ENCODE measurements at regions not wholly inside any gene's neighbourhood (a gene's known extent, or its start where the extent isn't known, plus 50 kb on each side); places are given as distances from the start of the nearest gene placed in this dataset.

- H3K36me3 ChIP-seq (ENCODE audit: insufficient read depth, low read length): no peaks in the 10 kb centered on the region
- FAIRE-seq: no peak
- no peaks in the 10 kb centered on the region for H3K27me3 ChIP-seq (ENCODE audit: insufficient read depth, low read length)
- no peaks in the 10 kb centered on the region for H3K36me3 Mint-ChIP-seq (ENCODE audit: low read depth, unreplicated experiment)
- H3K4me1 ChIP-seq (ENCODE audit: insufficient read depth, low read length): no peaks in the 10 kb centered on the region
- H3K4me2 ChIP-seq (ENCODE audit: low read length): no peak overlapping the region
- H3K4me3 ChIP-seq (ENCODE audit: insufficient read depth, low read depth, low read length): no peak overlapping the region
- H3K4me3 Mint-ChIP-seq (ENCODE audit: unreplicated experiment): no peak overlapping the region
- no peaks in the 10 kb centered on the region for H3K4me1 Mint-ChIP-seq (ENCODE audit: low read depth, unreplicated experiment)
- H3K79me2 ChIP-seq (ENCODE audit: insufficient read depth, low read length): no peaks in the 10 kb centered on the region
- H3K27ac ChIP-seq (ENCODE audit: low read depth, low read length): no peak overlapping the region
- no peaks in the 10 kb centered on the region for H3K9me3 Mint-ChIP-seq (ENCODE audit: unreplicated experiment)
- TF ChIP-seq EZH2 (IDR thresholded peaks at IDR 0.05; ENCODE audit: insufficient read depth, low read length): no peak
- no peak for TF ChIP-seq CTCF (IDR thresholded peaks at IDR 0.05; ENCODE audit: insufficient read depth, low read depth, low read length)
- H3K9ac ChIP-seq (ENCODE audit: low read length): no peak overlapping the region
- DNase-seq (ENCODE audit: low read depth): no peak
- no peak overlapping the region for H2AFZ ChIP-seq (ENCODE audit: low read depth, low read length)
- H4K20me1 ChIP-seq (ENCODE audit: insufficient read depth, low read length): no peaks in the 10 kb centered on the region
- no peaks in the 10 kb centered on the region for H3K9me3 ChIP-seq (ENCODE audit: insufficient read depth, low read depth, low read length)
- H3K27me3 Mint-ChIP-seq (ENCODE audit: low read depth, unreplicated experiment): peaks cover 2% of the 10 kb centered on the region
- no peak overlapping the region for H3K27ac Mint-ChIP-seq (ENCODE audit: unreplicated experiment)
These were observed 55.4 kb downstream of the ZCCHC12 start for GRCh38 chrX:118878977-118879376.

GRCh38 chrX:118879586-118879985 is 56.0 kb downstream of the ZCCHC12 start:
- Mint-ChIP-seq H3K36me3 (ENCODE audit: low read depth, unreplicated experiment) (no peaks in the 10 kb centered on the region), H3K9me3 (ENCODE audit: unreplicated experiment) (no peaks in the 10 kb centered on the region), H3K4me3 (ENCODE audit: unreplicated experiment) (no peak overlapping the region), H3K27me3 (ENCODE audit: low read depth, unreplicated experiment) (peaks cover 2% of the 10 kb centered on the region), H3K27ac (ENCODE audit: unreplicated experiment) (no peak overlapping the region), H3K4me1 (ENCODE audit: low read depth, unreplicated experiment) (no peaks in the 10 kb centered on the region)
- DNase-seq (ENCODE audit: low read depth) (no peak), FAIRE-seq (no peak)
- Histone ChIP-seq H3K9ac (ENCODE audit: low read length) (no peak overlapping the region), H3K79me2 (ENCODE audit: insufficient read depth, low read length) (no peaks in the 10 kb centered on the region), H3K27ac (ENCODE audit: low read depth, low read length) (no peak overlapping the region), H3K9me3 (ENCODE audit: insufficient read depth, low read depth, low read length) (no peaks in the 10 kb centered on the region), H2AFZ (ENCODE audit: low read depth, low read length) (no peak overlapping the region), H3K4me3 (ENCODE audit: insufficient read depth, low read depth, low read length) (no peak overlapping the region), H3K27me3 (ENCODE audit: insufficient read depth, low read length) (no peaks in the 10 kb centered on the region), H4K20me1 (ENCODE audit: insufficient read depth, low read length) (no peaks in the 10 kb centered on the region), H3K4me1 (ENCODE audit: insufficient read depth, low read length) (no peaks in the 10 kb centered on the region), H3K36me3 (ENCODE audit: insufficient read depth, low read length) (no peaks in the 10 kb centered on the region), H3K4me2 (ENCODE audit: low read length) (no peak overlapping the region)
- TF ChIP-seq CTCF (IDR thresholded peaks at IDR 0.05; ENCODE audit: insufficient read depth, low read depth, low read length): no peak
- no peak for TF ChIP-seq EZH2 (IDR thresholded peaks at IDR 0.05; ENCODE audit: insufficient read depth, low read length)

GRCh38 chrX:118883994-118884393 is 60.4 kb downstream of the ZCCHC12 start:
- DNase-seq (ENCODE audit: low read depth) (no peak), FAIRE-seq (no peak)
- no peaks in the 10 kb centered on the region for H3K79me2 ChIP-seq (ENCODE audit: insufficient read depth, low read length)
- no peaks in the 10 kb centered on the region for H3K36me3 ChIP-seq (ENCODE audit: insufficient read depth, low read length)
- no peaks in the 10 kb centered on the region for H3K9me3 ChIP-seq (ENCODE audit: insufficient read depth, low read depth, low read length)
- no peak overlapping the region for H3K27ac Mint-ChIP-seq (ENCODE audit: unreplicated experiment)
- peaks cover 5% of the 10 kb centered on the region for H3K27me3 Mint-ChIP-seq (ENCODE audit: low read depth, unreplicated experiment)
- no peak overlapping the region for H3K4me3 Mint-ChIP-seq (ENCODE audit: unreplicated experiment)
- no peak overlapping the region for H2AFZ ChIP-seq (ENCODE audit: low read depth, low read length)
- H3K27me3 ChIP-seq (ENCODE audit: insufficient read depth, low read length): no peaks in the 10 kb centered on the region
- H3K4me2 ChIP-seq (ENCODE audit: low read length): no peak overlapping the region
- no peaks in the 10 kb centered on the region for H3K4me1 Mint-ChIP-seq (ENCODE audit: low read depth, unreplicated experiment)
- H3K4me1 ChIP-seq (ENCODE audit: insufficient read depth, low read length): no peaks in the 10 kb centered on the region
- no peak overlapping the region for H3K27ac ChIP-seq (ENCODE audit: low read depth, low read length)
- no peak for TF ChIP-seq EZH2 (IDR thresholded peaks at IDR 0.05; ENCODE audit: insufficient read depth, low read length)
- TF ChIP-seq CTCF (IDR thresholded peaks at IDR 0.05; ENCODE audit: insufficient read depth, low read depth, low read length): no peak
- H3K9ac ChIP-seq (ENCODE audit: low read length): no peak overlapping the region
- H3K36me3 Mint-ChIP-seq (ENCODE audit: low read depth, unreplicated experiment): no peaks in the 10 kb centered on the region
- H4K20me1 ChIP-seq (ENCODE audit: insufficient read depth, low read length): no peaks in the 10 kb centered on the region
- peaks cover 3% of the 10 kb centered on the region for H3K9me3 Mint-ChIP-seq (ENCODE audit: unreplicated experiment)
- H3K4me3 ChIP-seq (ENCODE audit: insufficient read depth, low read depth, low read length): no peak overlapping the region

Data from astrocyte (in vitro differentiated cells and primary cell).